GM18517 (cell line): ENCODE measurements at regions not wholly inside any gene's neighbourhood (a gene's known extent, or its start where the extent isn't known, plus 50 kb on each side); places are given as distances from the start of the nearest gene placed in this dataset.

Experiments
- ATAC-seq: cut with Tn5 transposase; IDR thresholded peaks from one replicate; pipeline ENCODE4 v1.9.1; 2021; ENCODE audit warnings: mild to moderate bottlenecking, moderate library complexity; ENCODE audit not compliant: unreplicated experiment

- no peak for ATAC-seq
Measured at GRCh38 chr2:41445865-41446264, 602.0 kb upstream of the PKDCC start.

- no peak for ATAC-seq
Measured at GRCh38 chr2:41446266-41446665, 601.6 kb upstream of the PKDCC start.

GRCh38 chr2:41448221-41448620 is 599.6 kb upstream of the PKDCC start:
- ATAC-seq: no peak

- no peak for ATAC-seq
Measured at GRCh38 chr2:41457026-41457425, 590.8 kb upstream of the PKDCC start.

- no peak for ATAC-seq
Measured at GRCh38 chr2:41460661-41461060, 587.2 kb upstream of the PKDCC start.

GRCh38 chr2:41464395-41464794 is 583.4 kb upstream of the PKDCC start:
- no peak for ATAC-seq

GRCh38 chr2:41475959-41476358 is 571.9 kb upstream of the PKDCC start:
- no peak for ATAC-seq

GRCh38 chr2:41482659-41483058 is 565.2 kb upstream of the PKDCC start:
- ATAC-seq: no peak

GRCh38 chr2:41483226-41483625 is 564.6 kb upstream of the PKDCC start:
- ATAC-seq: no peak

- no peak for ATAC-seq
Measured at GRCh38 chr2:41483982-41484857, 563.6 kb upstream of the PKDCC start.

GRCh38 chr2:41484858-41485234 is 563.0 kb upstream of the PKDCC start:
- no peak for ATAC-seq

GRCh38 chr2:41486948-41487347 is 560.9 kb upstream of the PKDCC start:
- ATAC-seq: no peak

GRCh38 chr2:41488888-41489287 is 558.9 kb upstream of the PKDCC start:
- ATAC-seq: no peak

GRCh38 chr2:41489638-41490037 is 558.2 kb upstream of the PKDCC start:
- ATAC-seq: no peak

GRCh38 chr2:41495050-41495449 is 552.8 kb upstream of the PKDCC start:
- no peak for ATAC-seq

- ATAC-seq: no peak
Measured at GRCh38 chr2:41496908-41497307, 550.9 kb upstream of the PKDCC start.

- no peak for ATAC-seq
Measured at GRCh38 chr2:41498781-41499180, 549.0 kb upstream of the PKDCC start.

GRCh38 chr2:41500895-41501294 is 546.9 kb upstream of the PKDCC start:
- no peak for ATAC-seq

- ATAC-seq: no peak
Measured at GRCh38 chr2:41502752-41503151, 545.1 kb upstream of the PKDCC start.

- ATAC-seq: no peak
Measured at GRCh38 chr2:41504532-41504931, 543.3 kb upstream of the PKDCC start.

- no peak for ATAC-seq
Measured at GRCh38 chr2:41510108-41510507, 537.7 kb upstream of the PKDCC start.

- no peak for ATAC-seq
Measured at GRCh38 chr2:41521211-41521610, 526.6 kb upstream of the PKDCC start.
